ENCODE measurements at regions not wholly inside any gene's neighbourhood (a gene's known extent, or its start where the extent isn't known, plus 50 kb on each side); places are given as distances from the start of the nearest gene placed in this dataset.

DNA sequence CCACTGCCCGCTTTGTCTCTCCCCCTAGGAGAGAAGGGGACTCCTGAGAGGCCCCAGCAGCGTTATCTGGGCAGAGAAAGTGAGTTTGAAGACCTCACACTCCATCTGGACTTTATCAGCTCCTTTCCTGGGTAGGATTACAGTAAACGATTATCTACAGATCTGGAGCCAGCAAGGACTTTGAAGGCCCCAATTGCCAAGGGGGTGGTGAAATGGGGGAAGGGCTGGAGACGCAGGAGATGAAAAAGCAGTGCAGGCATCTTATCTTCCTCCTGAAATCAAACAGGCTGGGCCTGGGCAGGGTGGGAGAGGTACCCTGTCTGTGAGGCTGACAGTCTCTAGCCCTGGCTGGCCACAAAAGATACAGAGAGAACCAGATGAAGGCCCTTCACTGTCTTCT lies 105.8 kb upstream of the MSX2 start:
- Histone ChIP-seq H3K4me1 (ENCODE audit: control insufficient read depth, insufficient read depth, low read length, poor library complexity, severe bottlenecking) (peaks cover 22% of the 10 kb centered on the region), H3K4me3 (ENCODE audit: extremely low read depth, insufficient read depth, low read length, poor library complexity, severe bottlenecking) (no peak overlapping the region), H3K36me3 (ENCODE audit: control insufficient read depth, insufficient read depth, low read length) (no peaks in the 10 kb centered on the region), H3K9me3 (ENCODE audit: control insufficient read depth, low read length) (peaks cover 7% of the 10 kb centered on the region), H3K27ac (ENCODE audit: low read depth, low read length, severe bottlenecking) (peak overlapping the region; percentile 71)
- 58% methylated on average over 4 of the region's 4 CpGs; no CpG with 5 or more reads in 1 of the 2 experiments for WGBS, 2 experiments (ENCODE audit: insufficient coverage in 2 of 2)

DNA sequence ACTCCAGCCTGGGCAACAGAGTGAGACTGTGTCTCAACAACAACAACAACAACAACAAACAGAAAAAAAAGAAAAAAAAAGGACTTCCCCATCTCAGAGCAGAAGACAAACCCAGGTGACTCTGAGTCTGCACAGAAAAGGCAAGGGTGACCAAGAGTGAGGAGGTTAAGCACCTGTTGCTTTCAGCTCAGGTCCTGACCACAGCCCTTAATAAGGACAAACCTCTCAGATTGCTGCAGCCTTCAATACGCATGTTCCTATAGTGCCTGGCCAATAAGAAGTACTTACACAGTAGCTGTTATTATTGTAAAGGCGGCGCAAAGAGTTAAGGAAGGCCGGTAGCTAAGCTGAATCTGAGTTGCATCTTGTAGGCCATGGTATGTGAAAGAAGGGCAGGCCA lies 102.3 kb upstream of the MSX2 start:
- Histone ChIP-seq H3K27ac (ENCODE audit: low read depth, low read length, severe bottlenecking) (no peak overlapping the region), H3K9me3 (ENCODE audit: control insufficient read depth, low read length) (no peaks in the 10 kb centered on the region), H3K36me3 (ENCODE audit: control insufficient read depth, insufficient read depth, low read length) (no peaks in the 10 kb centered on the region), H3K4me1 (ENCODE audit: control insufficient read depth, insufficient read depth, low read length, poor library complexity, severe bottlenecking) (peaks cover 47% of the 10 kb centered on the region), H3K4me3 (ENCODE audit: extremely low read depth, insufficient read depth, low read length, poor library complexity, severe bottlenecking) (no peak overlapping the region)
- WGBS, 2 experiments (ENCODE audit: insufficient coverage in 2 of 2) = 98% methylated on average over 4 of the region's 4 CpGs

DNA sequence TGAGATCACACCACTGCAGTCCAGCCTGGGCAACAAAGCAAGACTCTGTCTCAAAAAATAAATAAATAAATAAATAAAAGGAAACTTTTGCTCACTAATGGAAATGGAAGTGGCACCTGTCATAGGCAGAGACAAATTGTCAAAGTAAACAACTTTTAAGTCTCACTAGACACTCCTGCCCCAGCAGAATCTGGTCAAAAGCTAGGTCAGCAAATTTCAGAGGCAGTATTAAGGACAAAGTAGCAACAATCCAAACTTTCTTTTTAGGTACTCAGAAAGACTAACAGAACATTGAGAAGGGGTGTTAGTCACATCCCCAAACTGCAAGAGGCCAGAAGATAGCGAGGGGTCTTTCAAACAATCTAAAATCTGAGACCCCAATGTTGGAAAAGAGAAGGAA lies 101.4 kb upstream of the MSX2 start:
- 86% methylated on average over 1 of the region's 1 CpG; no CpG with 5 or more reads in 1 of the 2 experiments for WGBS, 2 experiments (ENCODE audit: insufficient coverage in 2 of 2)
- H3K4me3 ChIP-seq (ENCODE audit: extremely low read depth, insufficient read depth, low read length, poor library complexity, severe bottlenecking) = no peak overlapping the region
- peaks cover 47% of the 10 kb centered on the region for H3K4me1 ChIP-seq (ENCODE audit: control insufficient read depth, insufficient read depth, low read length, poor library complexity, severe bottlenecking)
- H3K36me3 ChIP-seq (ENCODE audit: control insufficient read depth, insufficient read depth, low read length) = no peaks in the 10 kb centered on the region
- no peak overlapping the region for H3K27ac ChIP-seq (ENCODE audit: low read depth, low read length, severe bottlenecking)
- no peaks in the 10 kb centered on the region for H3K9me3 ChIP-seq (ENCODE audit: control insufficient read depth, low read length)

DNA sequence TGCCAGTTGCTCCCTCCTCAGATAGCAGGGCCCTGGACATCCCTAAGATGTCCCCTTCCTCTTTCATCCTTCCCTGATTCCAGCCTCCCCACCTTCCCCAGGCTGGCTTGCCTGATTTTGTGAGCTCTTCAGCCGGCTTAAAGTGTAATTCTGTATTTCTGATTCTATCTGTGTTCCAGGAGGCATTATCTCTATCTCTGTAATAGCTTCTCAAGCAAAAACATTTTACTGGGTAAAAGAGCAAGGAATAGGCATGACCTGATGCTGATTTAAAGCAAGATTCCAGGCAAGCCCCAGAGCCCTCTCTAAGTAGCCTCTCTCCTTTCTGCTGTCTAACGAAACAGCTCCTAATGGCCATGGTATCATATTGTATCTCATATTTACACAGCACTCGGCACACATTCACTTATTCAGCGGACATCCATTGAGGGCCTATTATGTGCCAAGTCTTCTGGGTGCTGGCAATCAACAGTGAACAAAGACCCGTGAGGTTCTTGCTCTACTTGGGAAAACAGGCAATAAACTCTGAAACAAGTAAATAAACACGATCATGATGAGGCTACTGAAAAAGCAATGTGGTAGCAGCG lies 100.9 kb upstream of the MSX2 start:
- WGBS, 2 experiments (ENCODE audit: insufficient coverage in 2 of 2) = 98 to 100% methylated on average over 4 to 6 of the region's 7 CpGs
- no peaks in the 10 kb centered on the region for H3K36me3 ChIP-seq (ENCODE audit: control insufficient read depth, insufficient read depth, low read length)
- no peak overlapping the region for H3K4me3 ChIP-seq (ENCODE audit: extremely low read depth, insufficient read depth, low read length, poor library complexity, severe bottlenecking)
- no peak overlapping the region for H3K27ac ChIP-seq (ENCODE audit: low read depth, low read length, severe bottlenecking)
- peaks cover 42% of the 10 kb centered on the region for H3K4me1 ChIP-seq (ENCODE audit: control insufficient read depth, insufficient read depth, low read length, poor library complexity, severe bottlenecking)
- H3K9me3 ChIP-seq (ENCODE audit: control insufficient read depth, low read length) = no peaks in the 10 kb centered on the region

DNA sequence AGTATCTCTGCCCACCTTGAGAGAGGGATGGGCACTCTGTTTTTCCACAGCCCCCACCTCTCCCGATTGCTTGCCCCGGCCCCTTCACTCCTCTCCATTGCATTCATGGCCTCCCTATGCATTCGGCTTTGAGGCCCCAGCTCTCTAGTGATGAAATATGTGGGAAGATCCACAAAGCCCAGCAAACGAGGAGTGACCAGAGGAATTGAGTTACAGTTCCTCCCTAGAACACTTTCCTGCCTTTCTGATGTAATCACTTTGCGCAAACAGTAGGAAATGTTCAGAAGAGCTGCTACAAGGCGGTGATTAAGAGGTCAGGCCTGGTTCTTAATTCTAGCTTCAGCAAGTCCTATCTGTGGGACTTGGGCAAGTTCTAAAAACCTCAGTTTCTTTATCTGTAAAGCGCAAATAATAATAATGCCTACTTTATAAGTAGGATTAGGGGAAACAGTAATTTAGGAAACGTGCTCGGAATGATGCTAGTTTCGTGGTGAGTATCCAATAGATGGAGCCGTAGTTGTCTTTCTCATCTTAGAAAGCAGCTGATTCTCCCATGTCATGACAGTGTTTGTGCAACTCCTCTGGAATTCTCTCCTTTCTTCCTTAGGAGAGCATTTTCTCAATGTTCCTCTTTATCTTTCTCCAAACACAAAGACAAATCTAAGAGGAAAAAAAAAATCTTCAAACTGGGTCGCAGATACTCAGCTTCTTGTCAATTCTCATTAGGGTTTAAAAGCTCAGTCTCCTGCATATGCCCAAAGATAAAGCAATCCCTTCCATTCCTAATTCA lies 99.5 kb upstream of the MSX2 start:
- peak overlapping the region; percentile 39 for H3K27ac ChIP-seq (ENCODE audit: low read depth, low read length, severe bottlenecking)
- H3K36me3 ChIP-seq (ENCODE audit: control insufficient read depth, insufficient read depth, low read length) = no peaks in the 10 kb centered on the region
- WGBS, 2 experiments (ENCODE audit: insufficient coverage in 2 of 2) = 82 to 84% methylated on average over 5 to 7 of the region's 12 CpGs
- H3K4me3 ChIP-seq (ENCODE audit: extremely low read depth, insufficient read depth, low read length, poor library complexity, severe bottlenecking) = no peak overlapping the region
- H3K9me3 ChIP-seq (ENCODE audit: control insufficient read depth, low read length) = no peaks in the 10 kb centered on the region
- H3K4me1 ChIP-seq (ENCODE audit: control insufficient read depth, insufficient read depth, low read length, poor library complexity, severe bottlenecking) = peaks cover 31% of the 10 kb centered on the region

DNA sequence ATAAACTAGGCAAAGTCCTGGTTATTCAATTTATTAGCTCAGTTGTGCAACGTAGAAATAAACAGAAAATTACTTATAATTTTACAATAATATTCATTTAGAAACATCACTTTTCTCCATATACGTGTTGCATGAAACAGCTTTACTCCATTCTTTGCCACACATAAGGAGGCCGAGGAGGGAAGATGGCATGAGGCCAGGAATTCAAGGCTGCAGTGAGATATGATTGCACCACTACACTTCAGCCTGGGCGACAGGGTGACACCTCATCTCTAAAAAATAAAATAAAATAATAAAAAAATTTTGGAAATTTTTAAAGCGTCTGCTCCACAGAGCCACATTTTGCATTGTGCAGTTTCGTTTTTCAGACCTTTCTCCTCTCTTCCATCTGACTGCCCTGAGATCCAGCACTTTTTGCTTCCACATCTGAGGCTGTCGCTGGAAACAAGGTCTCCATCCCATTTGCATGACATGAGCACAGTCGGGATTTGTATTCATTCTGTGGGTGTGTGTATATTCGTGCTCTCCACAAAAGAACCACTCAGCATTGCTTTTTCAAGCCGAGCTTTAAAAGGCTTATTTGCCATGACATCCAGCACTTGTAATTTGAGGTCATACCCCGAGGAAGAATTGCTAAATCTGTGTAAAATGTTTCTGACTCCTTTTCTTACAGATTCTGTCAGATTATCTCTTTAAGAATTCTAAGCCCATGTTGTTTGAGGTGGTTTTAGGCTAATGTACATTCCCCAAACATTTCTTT lies 98.6 kb upstream of the MSX2 start:
- peak overlapping the region; percentile 41 for H3K27ac ChIP-seq (ENCODE audit: low read depth, low read length, severe bottlenecking)
- no peaks in the 10 kb centered on the region for H3K36me3 ChIP-seq (ENCODE audit: control insufficient read depth, insufficient read depth, low read length)
- WGBS, 2 experiments (ENCODE audit: insufficient coverage in 2 of 2) = 53 to 76% methylated on average over 2 to 3 of the region's 11 CpGs
- peaks cover 29% of the 10 kb centered on the region for H3K4me1 ChIP-seq (ENCODE audit: control insufficient read depth, insufficient read depth, low read length, poor library complexity, severe bottlenecking)
- H3K4me3 ChIP-seq (ENCODE audit: extremely low read depth, insufficient read depth, low read length, poor library complexity, severe bottlenecking) = no peak overlapping the region
- H3K9me3 ChIP-seq (ENCODE audit: control insufficient read depth, low read length) = no peaks in the 10 kb centered on the region

DNA sequence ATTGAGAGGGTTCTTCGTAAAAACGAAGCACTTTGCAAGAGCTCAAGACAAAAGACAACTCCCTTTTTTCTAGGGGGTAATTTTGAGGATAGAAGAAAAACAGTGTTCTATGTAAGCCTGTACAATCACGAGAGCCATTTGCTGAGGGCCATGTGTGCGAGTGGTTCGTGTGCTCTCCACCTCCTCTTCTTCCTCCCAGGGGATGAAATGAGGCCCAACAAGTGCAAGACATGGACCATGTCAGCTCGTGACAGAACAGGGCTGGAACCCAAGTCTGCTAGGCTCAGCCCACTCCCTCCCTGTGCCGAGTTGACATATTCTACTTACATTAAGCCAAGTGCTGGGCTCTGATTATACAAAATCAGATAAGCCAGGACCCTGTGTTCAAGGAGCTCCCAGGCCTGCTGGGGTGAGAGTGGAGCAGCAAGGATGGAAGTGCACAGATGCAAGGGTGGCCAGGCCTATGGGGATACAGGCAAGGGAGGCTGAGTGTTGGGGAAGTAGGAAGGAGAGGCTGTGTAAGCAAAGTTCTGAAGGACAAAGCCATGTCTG lies 97.9 kb upstream of the MSX2 start:
- 65 to 82% methylated on average over 5 of the region's 7 CpGs for whole genome bisulfite sequencing, 2 experiments (ENCODE audit: insufficient coverage in 2 of 2)
- Histone ChIP-seq H3K4me1 (ENCODE audit: control insufficient read depth, insufficient read depth, low read length, poor library complexity, severe bottlenecking) (peaks cover 29% of the 10 kb centered on the region), H3K4me3 (ENCODE audit: extremely low read depth, insufficient read depth, low read length, poor library complexity, severe bottlenecking) (no peak overlapping the region)

DNA sequence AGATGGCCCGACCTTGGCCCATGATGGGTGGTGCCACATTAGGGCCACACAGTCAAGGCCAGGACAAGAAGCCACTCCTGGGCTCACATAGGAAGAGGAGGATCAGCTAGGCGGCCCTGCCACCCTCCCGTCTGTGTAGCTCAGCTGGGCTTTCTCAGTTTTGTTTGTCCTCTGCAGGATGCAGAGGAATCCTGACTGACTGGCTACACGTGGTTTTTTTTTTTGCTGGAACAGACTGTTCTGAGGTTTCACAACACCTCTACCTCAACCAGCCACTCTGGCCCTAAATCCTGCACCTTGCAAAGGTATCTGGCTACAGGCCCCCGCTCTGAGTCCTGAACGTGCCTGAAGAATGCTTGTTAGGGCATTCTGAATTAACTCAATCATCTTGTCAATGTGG lies 88.3 kb upstream of the MSX2 start:
- Histone ChIP-seq H3K27ac (ENCODE audit: low read depth, low read length, severe bottlenecking) (no peak overlapping the region), H3K36me3 (ENCODE audit: control insufficient read depth, insufficient read depth, low read length) (no peaks in the 10 kb centered on the region), H3K4me3 (ENCODE audit: extremely low read depth, insufficient read depth, low read length, poor library complexity, severe bottlenecking) (no peak overlapping the region), H3K9me3 (ENCODE audit: control insufficient read depth, low read length) (no peaks in the 10 kb centered on the region), H3K4me1 (ENCODE audit: control insufficient read depth, insufficient read depth, low read length, poor library complexity, severe bottlenecking) (no peaks in the 10 kb centered on the region)
- 80 to 88% methylated on average over 6 of the region's 6 CpGs for WGBS, 2 experiments (ENCODE audit: insufficient coverage in 2 of 2)

More for the DNA sequence above, 97.9 kb upstream of the MSX2 start:
- Histone ChIP-seq H3K27ac (ENCODE audit: low read depth, low read length, severe bottlenecking) (peak overlapping the region; percentile 41), H3K36me3 (ENCODE audit: control insufficient read depth, insufficient read depth, low read length) (no peaks in the 10 kb centered on the region), H3K9me3 (ENCODE audit: control insufficient read depth, low read length) (no peaks in the 10 kb centered on the region)

DNA sequence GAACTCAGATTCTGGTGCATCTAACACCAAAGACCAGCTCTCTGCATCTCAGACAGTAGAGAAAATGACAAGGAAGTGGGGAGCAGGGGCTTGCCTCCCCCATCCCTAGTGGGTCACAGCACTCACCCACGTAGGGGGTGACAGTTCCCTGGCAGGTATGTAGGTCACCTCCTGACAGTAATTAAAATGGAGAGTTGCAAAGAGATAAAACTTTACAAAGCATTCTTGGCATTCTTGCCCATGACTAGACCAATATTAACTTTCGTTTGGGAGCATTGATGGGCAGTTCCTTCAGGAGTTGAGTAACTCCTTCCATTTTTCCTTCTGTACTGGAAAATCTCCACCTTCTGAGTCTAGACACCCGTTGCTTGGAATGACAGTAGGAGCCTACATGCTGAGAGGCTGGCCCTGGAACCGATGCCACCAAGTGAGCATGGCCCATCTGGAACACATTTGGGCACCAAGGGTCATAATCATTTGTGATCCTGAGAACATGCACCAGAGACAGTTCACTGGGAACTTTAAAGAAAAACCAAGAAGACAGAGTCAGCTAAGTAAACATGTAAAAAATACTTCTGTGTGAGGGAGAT lies 81.5 kb upstream of the MSX2 start:
- no peak overlapping the region for H3K4me3 ChIP-seq (ENCODE audit: extremely low read depth, insufficient read depth, low read length, poor library complexity, severe bottlenecking)
- no peaks in the 10 kb centered on the region for H3K36me3 ChIP-seq (ENCODE audit: control insufficient read depth, insufficient read depth, low read length)
- WGBS, 2 experiments (ENCODE audit: insufficient coverage in 2 of 2) = 56 to 86% methylated on average over 2 of the region's 4 CpGs
- H3K27ac ChIP-seq (ENCODE audit: low read depth, low read length, severe bottlenecking) = peak overlapping the region; percentile 57
- H3K9me3 ChIP-seq (ENCODE audit: control insufficient read depth, low read length) = peaks cover 14% of the 10 kb centered on the region
- no peaks in the 10 kb centered on the region for H3K4me1 ChIP-seq (ENCODE audit: control insufficient read depth, insufficient read depth, low read length, poor library complexity, severe bottlenecking)

DNA sequence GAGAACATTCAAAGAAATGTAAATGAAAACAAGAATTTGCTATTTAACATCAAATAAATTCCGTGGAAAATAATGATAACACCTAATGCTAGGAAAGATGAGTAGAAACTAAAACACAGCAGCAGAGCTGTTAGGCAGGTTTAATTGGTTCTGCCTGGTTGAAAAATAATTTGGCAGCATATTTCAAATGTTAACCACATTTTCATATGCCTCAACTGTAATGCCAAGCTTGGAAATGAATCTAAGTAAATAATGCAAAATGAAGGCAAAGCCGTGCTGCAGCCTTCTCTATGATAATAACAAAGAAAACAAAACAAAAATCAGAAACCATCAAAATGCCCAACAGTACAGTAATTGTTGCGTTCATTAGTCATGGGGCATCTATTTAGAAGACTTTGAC lies 79.9 kb upstream of the MSX2 start:
- Histone ChIP-seq H3K36me3 (ENCODE audit: control insufficient read depth, insufficient read depth, low read length) (no peaks in the 10 kb centered on the region), H3K4me3 (ENCODE audit: extremely low read depth, insufficient read depth, low read length, poor library complexity, severe bottlenecking) (no peak overlapping the region), H3K9me3 (ENCODE audit: control insufficient read depth, low read length) (peaks cover 17% of the 10 kb centered on the region), H3K27ac (ENCODE audit: low read depth, low read length, severe bottlenecking) (no peak overlapping the region), H3K4me1 (ENCODE audit: control insufficient read depth, insufficient read depth, low read length, poor library complexity, severe bottlenecking) (no peaks in the 10 kb centered on the region)
- no CpG with 5 or more reads among the region's 3 CpGs for WGBS, 2 experiments (ENCODE audit: insufficient coverage in 2 of 2)
